ENCODE measurements at regions not wholly inside any gene's neighbourhood (a gene's known extent, or its start where the extent isn't known, plus 50 kb on each side); places are given as distances from the start of the nearest gene placed in this dataset.
"Not testable (repeated sequence)": the region's sequence is repeated elsewhere in the genome, so short reads cannot be mapped to it uniquely, and the experiment has no call there.

DNA sequence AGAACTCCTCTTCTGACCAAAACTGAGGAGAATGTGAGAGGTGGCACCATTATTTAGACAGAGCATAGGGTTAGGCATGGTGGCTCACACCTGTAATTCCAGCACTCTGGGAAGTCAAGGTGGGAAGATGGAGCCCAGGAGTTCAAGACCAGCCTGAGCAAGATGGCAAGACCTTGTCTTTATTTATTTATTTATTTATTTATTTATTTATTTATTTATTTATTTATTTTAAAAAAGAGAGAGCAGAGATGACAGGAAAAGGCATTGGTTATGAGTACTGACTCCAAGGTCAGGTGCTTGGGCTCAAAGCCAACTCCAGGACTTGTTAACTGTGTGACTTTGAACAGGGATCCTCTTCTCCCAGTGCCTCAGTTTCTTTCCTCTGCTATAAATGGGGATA, 217.7 kb downstream of the MEX3B start:
- no peaks in the 10 kb centered on the region for H3K27me3 ChIP-seq
- no peak for DNase-seq
- H3K27ac ChIP-seq = no peak overlapping the region
- no peak for TF ChIP-seq POLR2A (IDR thresholded peaks at IDR 0.05)
- no peaks in the 10 kb centered on the region for H3K9me3 ChIP-seq
- intact Hi-C loops (cut with DNase I; ENCODE audit: low total_unique reads) = no loop called here
- no peak overlapping the region for H3K4me3 ChIP-seq
- no peaks in the 10 kb centered on the region for H3K4me1 ChIP-seq
- H3K36me3 ChIP-seq = no peaks in the 10 kb centered on the region

DNA sequence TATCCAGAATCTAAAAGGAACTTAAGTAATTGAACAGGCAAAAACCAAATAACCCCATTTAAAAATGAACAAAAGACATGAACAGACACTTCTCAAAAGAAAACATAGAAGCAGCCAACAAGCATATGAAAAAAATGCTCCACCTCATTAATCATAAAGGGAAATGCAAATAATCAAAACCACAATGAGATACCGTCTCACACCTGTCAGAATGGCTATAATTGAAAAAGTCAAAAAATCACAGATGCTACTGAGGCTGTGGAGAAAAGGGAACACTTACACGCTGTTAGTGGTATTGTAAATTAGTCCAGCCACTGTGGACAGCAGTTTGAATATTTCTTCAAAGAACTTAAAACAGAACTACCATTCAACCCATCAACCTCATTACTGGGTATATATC, 220.7 kb downstream of the MEX3B start:
- DNase-seq = no peak
- no peak overlapping the region for H3K27ac ChIP-seq
- no peaks in the 10 kb centered on the region for H3K36me3 ChIP-seq
- no peaks in the 10 kb centered on the region for H3K27me3 ChIP-seq
- no peak overlapping the region for H3K4me3 ChIP-seq
- no peak for TF ChIP-seq POLR2A (IDR thresholded peaks at IDR 0.05)
- TF ChIP-seq, protein P1, sequence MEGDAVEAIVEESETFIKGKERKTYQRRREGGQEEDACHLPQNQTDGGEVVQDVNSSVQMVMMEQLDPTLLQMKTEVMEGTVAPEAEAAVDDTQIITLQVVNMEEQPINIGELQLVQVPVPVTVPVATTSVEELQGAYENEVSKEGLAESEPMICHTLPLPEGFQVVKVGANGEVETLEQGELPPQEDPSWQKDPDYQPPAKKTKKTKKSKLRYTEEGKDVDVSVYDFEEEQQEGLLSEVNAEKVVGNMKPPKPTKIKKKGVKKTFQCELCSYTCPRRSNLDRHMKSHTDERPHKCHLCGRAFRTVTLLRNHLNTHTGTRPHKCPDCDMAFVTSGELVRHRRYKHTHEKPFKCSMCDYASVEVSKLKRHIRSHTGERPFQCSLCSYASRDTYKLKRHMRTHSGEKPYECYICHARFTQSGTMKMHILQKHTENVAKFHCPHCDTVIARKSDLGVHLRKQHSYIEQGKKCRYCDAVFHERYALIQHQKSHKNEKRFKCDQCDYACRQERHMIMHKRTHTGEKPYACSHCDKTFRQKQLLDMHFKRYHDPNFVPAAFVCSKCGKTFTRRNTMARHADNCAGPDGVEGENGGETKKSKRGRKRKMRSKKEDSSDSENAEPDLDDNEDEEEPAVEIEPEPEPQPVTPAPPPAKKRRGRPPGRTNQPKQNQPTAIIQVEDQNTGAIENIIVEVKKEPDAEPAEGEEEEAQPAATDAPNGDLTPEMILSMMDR (IDR thresholded peaks at IDR 0.05) = no peak
- no peaks in the 10 kb centered on the region for H3K9me3 ChIP-seq
- no peaks in the 10 kb centered on the region for H3K4me1 ChIP-seq
- intact Hi-C loops (cut with DNase I; ENCODE audit: low total_unique reads) = no loop called here

DNA sequence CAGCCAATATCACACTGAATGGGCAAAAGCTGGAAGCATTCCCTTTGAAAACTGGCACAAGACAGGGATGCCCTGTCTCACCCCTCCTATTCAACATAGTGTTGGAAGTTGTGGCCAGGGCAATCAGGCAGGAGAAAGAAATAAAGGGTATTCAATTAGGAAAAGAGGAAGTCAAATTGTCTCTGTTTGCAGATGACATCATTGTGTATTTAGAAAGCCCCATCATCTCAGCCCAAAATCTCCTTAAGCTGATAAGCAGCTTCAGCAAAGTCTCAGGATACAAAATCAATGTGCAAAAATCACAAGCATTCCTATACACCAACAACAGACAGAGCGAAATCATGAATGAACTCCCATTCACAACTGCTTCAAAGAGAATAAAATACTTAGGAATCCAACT, 223.2 kb downstream of the MEX3B start:
- intact Hi-C loops (cut with DNase I; ENCODE audit: low total_unique reads); H3K4me3 ChIP-seq; DNase-seq: not testable (repeated sequence)

DNA sequence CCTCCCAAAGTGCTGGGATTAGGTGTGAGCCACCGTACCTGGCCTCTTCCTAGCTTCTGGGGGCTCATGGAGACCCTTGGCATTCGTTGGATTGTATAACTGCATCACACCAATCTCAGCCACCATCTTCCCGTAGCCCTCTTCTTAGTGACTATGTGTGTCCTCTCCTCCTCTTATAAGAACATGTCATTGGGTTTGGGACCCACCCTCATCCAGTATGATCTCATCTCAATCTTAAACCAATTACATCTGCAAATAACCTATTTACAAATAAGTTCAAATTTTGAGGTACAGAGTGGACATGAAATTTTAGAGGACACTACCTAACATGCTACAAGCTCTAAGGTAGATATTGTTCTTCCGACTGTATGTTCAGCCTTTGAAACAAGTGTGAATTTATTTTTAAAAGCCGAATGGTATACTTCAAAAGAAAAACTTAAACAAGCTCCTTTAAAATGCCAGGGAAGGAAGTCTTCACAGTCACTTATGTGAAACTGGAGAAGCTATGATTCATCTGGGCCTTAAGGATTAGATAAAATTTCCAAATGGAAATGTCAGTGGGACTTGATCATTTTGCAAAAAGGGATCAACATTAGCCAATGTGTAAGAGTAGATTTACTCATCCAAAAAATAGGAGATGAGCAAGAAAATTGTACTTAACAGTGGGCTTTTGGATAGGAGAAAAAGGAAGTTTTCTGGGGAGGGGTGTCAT, 225.7 kb downstream of the MEX3B start:
- Histone ChIP-seq H3K27ac (no peak overlapping the region), H3K9me3 (no peaks in the 10 kb centered on the region), H3K27me3 (no peaks in the 10 kb centered on the region), H3K4me3 (no peak overlapping the region), H3K4me1 (no peaks in the 10 kb centered on the region), H3K36me3 (no peaks in the 10 kb centered on the region)
- intact Hi-C loops (cut with DNase I; ENCODE audit: low total_unique reads) = no loop called here
- no peak for DNase-seq
- TF ChIP-seq POLR2A (IDR thresholded peaks at IDR 0.05) = no peak
- TF ChIP-seq, protein P1 (IDR thresholded peaks at IDR 0.05) = no peak

More for the DNA sequence above, 223.2 kb downstream of the MEX3B start:
- not testable (repeated sequence) for H3K27me3 ChIP-seq, H3K4me1 ChIP-seq, H3K9me3 ChIP-seq, H3K27ac ChIP-seq, H3K36me3 ChIP-seq

DNA sequence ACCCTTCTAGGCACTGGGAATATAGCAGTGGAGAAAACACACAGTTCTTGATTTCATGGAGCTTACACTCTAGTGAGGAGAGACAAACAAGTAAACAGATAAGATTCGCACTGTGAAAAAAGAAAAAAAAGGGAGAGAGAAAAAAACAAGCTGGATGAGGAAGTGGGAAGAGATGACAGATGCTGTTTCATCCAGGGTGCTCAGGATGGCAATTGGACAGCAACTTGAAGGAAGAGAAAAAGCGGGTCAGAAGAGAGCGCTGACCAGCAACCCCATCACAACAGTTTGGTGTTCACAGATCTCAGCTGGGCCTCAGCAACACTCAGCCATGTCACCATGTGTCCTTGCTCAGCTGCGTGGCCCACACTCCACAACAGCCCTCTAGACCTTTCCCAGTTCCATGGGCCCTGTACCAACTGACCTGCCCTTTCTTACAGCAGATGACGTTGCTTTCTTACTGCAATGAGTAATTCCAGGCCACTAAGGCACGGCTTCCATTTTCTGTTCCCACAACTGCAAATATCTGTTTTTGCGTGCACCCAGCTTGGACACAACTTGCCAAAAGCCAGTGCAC, 230.8 kb downstream of the MEX3B start:
- DNase-seq = no peak
- intact Hi-C loops (cut with DNase I; ENCODE audit: low total_unique reads) = no loop called here
- no peaks in the 10 kb centered on the region for H3K4me1 ChIP-seq

DNA sequence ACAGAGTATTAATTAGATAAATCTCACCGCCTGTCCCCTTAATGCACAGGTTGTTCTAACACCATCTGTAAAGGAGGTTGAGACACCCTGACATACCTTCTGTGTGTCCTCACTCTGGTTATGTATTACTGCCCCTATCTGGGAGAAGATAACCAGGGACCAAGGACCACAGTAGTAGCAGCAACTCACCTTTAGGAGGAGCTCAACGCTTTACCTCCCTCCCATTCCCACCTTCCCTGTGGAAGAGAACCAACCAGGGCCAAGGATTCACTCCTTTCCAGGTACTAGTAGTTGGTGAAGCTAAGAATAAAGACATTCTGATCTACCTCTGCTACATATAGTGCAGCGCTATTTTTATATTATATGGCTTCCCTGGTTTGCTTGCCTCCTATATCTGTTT, 232.6 kb downstream of the MEX3B start:
- no peaks in the 10 kb centered on the region for H3K4me1 ChIP-seq
- no peaks in the 10 kb centered on the region for H3K9me3 ChIP-seq
- H3K27ac ChIP-seq = no peak overlapping the region
- no peak overlapping the region for H3K4me3 ChIP-seq
- no peaks in the 10 kb centered on the region for H3K27me3 ChIP-seq
- TF ChIP-seq, protein P1 (IDR thresholded peaks at IDR 0.05) = no peak
- TF ChIP-seq POLR2A (IDR thresholded peaks at IDR 0.05) = no peak
- no peak for DNase-seq
- intact Hi-C loops (cut with DNase I; ENCODE audit: low total_unique reads) = no loop called here
- H3K36me3 ChIP-seq = no peaks in the 10 kb centered on the region

More for the DNA sequence above, 230.8 kb downstream of the MEX3B start:
- H3K36me3 ChIP-seq = no peaks in the 10 kb centered on the region
- no peak overlapping the region for H3K4me3 ChIP-seq
- no peak for TF ChIP-seq POLR2A (IDR thresholded peaks at IDR 0.05)
- TF ChIP-seq, protein P1 (IDR thresholded peaks at IDR 0.05) = no peak
- no peaks in the 10 kb centered on the region for H3K9me3 ChIP-seq
- no peak overlapping the region for H3K27ac ChIP-seq
- no peaks in the 10 kb centered on the region for H3K27me3 ChIP-seq
